Lower lobe of right lung (tissue), 2 donors: ENCODE measurements at regions not wholly inside any gene's neighbourhood (a gene's known extent, or its start where the extent isn't known, plus 50 kb on each side); places are given as distances from the start of the nearest gene placed in this dataset.
"Not testable (repeated sequence)": the region's sequence is repeated elsewhere in the genome, so short reads cannot be mapped to it uniquely, and the experiment has no call there.

ENCODE experiments used
- ATAC-seq, 2 donors: fragments of 200-7000 bp; cut with Tn5 transposase; one replicate each; pipeline ENCODE4 v1.9.1; 2020 to 2022; ENCODE audit warnings: mild to moderate bottlenecking in 2 of 2, moderate library complexity in 2 of 2
- DNase-seq: peaks from one replicate; pipeline ENCODE4 v3.0.0-alpha.2; 2020
- H3K27ac ChIP-seq: fragments of 200-600 bp; one replicate; pipeline ENCODE4 v1.8.0; 2022
- H3K27me3 ChIP-seq: fragments of 200-600 bp; one replicate; pipeline ENCODE4 v1.8.0; 2022; ENCODE audit warnings: low read depth
- H3K36me3 ChIP-seq: fragments of 200-600 bp; one replicate; pipeline ENCODE4 v1.8.0; 2022; ENCODE audit warnings: mild to moderate bottlenecking
- H3K4me1 ChIP-seq: fragments of 200-600 bp; one replicate; pipeline ENCODE4 v1.8.0; 2022
- H3K4me3 ChIP-seq: fragments of 200-600 bp; one replicate; pipeline ENCODE4 v1.8.0; 2022; ENCODE audit warnings: mild to moderate bottlenecking
- H3K9me3 ChIP-seq: fragments of 200-600 bp; one replicate; pipeline ENCODE4 v1.8.0; 2022
- CTCF ChIP-seq: fragments of 200-600 bp; IDR thresholded peaks from one replicate; pipeline ENCODE4 v1.8.0; 2022; ENCODE audit warnings: antibody characterized with exemption, mild to moderate bottlenecking
- intact Hi-C: fragments of 100-400 bp; cut with DNase I; formaldehyde crosslinking; loops from one replicate; pipeline ENCODE4 v1.11.0; 2022
- donor health status: DM: no; HTN: yes; CAD: no; lungs with severe emphysema.

GRCh38 chr21:31786164-31786920, 54.4 kb upstream of the SCAF4 start:
- no peak for DNase-seq
- peak; percentile 73 to 88 for ATAC-seq
- no peak overlapping the region for H3K27ac ChIP-seq
- TF ChIP-seq CTCF, result no peak
- no peaks in the 10 kb centered on the region for H3K27me3 ChIP-seq
- peaks cover 5% of the 10 kb centered on the region for H3K4me1 ChIP-seq
- intact Hi-C loops, result no loop called here
- no peak overlapping the region for H3K4me3 ChIP-seq
- no peaks in the 10 kb centered on the region for H3K36me3 ChIP-seq
- no peaks in the 10 kb centered on the region for H3K9me3 ChIP-seq

GRCh38 chr21:31785237-31786163, 53.6 kb upstream of the SCAF4 start:
- H3K27me3 ChIP-seq, H3K4me1 ChIP-seq, H3K9me3 ChIP-seq, DNase-seq, H3K27ac ChIP-seq, H3K36me3 ChIP-seq, H3K4me3 ChIP-seq, intact Hi-C loops: not testable (repeated sequence)
- ATAC-seq, result peak; percentile 85 to 87
- TF ChIP-seq CTCF, result peak; percentile 67

- DNase-seq, result no peak
- ATAC-seq, result peak in 1 of 2 donors; percentile 25
Measured at GRCh38 chr21:31781737-31782136, 49.8 kb upstream of the SCAF4 start.

More at GRCh38 chr21:31781737-31782136, 49.8 kb upstream of the SCAF4 start:
- Histone ChIP-seq H3K4me3 (no peak overlapping the region), H3K27me3 (no peaks in the 10 kb centered on the region), H3K4me1 (peaks cover 5% of the 10 kb centered on the region), H3K9me3 (no peaks in the 10 kb centered on the region), H3K36me3 (no peaks in the 10 kb centered on the region), H3K27ac (no peak overlapping the region)
- intact Hi-C loops, result no loop called here
- no peak for TF ChIP-seq CTCF
